Thymus (tissue), 11 donors: ENCODE measurements at regions not wholly inside any gene's neighbourhood (a gene's known extent, or its start where the extent isn't known, plus 50 kb on each side); places are given as distances from the start of the nearest gene placed in this dataset.

Source experiments
- DNase-seq, 9 donors: peaks; one replicate each; pipeline ENCODE4 v3.0.0-alpha.2; 2013; ENCODE audit warnings: low spot score in 9 of 9, low read depth in 6 of 9, missing footprints in 1 of 9
- H3K27ac ChIP-seq, 2 donors: one replicate each; pipeline ENCODE4 v1.5.1; 2013; ENCODE audit warnings: control low read depth in 1 of 2, low read depth in 1 of 2, low read length in 1 of 2, mild to moderate bottlenecking in 1 of 2, moderate library complexity in 1 of 2
- H3K27me3 ChIP-seq, 2 donors: one replicate each; pipeline ENCODE4 v1.5.1; 2013; ENCODE audit warnings: low read length in 1 of 2; ENCODE audit not compliant: control insufficient read depth in 2 of 2, insufficient read depth in 1 of 2
- H3K36me3 ChIP-seq, 2 donors: one replicate each; pipeline ENCODE4 v1.5.1; 2013; ENCODE audit warnings: low read length in 1 of 2, mild to moderate bottlenecking in 1 of 2, moderate library complexity in 1 of 2; ENCODE audit not compliant: control insufficient read depth in 2 of 2, insufficient read depth in 2 of 2
- H3K4me1 ChIP-seq, 2 donors: one replicate each; pipeline ENCODE4 v1.5.1; 2013; ENCODE audit warnings: low read length in 2 of 2; ENCODE audit not compliant: control insufficient read depth in 2 of 2, insufficient read depth in 2 of 2
- H3K4me3 ChIP-seq, 2 donors: one replicate each; pipeline ENCODE4 v1.5.1; 2013; ENCODE audit warnings: low read length in 2 of 2, control low read depth in 1 of 2, mild to moderate bottlenecking in 1 of 2
- H3K9me3 ChIP-seq, 2 donors: one replicate each; pipeline ENCODE4 v1.5.1; 2013; ENCODE audit warnings: low read length in 1 of 2, mild to moderate bottlenecking in 1 of 2; ENCODE audit not compliant: control insufficient read depth in 2 of 2, insufficient read depth in 1 of 2
- WGBS: extraction: QIAGEN DNeasy Blood & Tissue Kit; methylation state at CpG from one replicate; pipeline ENCODE4 v1.1.7; 2013; 5-methylcytosine and 5-hydroxymethylcytosine counted together
- donor health status: healthy.

GRCh38 chr1:98467122-98467521 lies 194.4 kb upstream of the SNX7 start:
- Histone ChIP-seq H3K27me3 (no peaks in the 10 kb centered on the region), H3K4me1 (no peaks in the 10 kb centered on the region), H3K27ac (no peak overlapping the region), H3K4me3 (no peak overlapping the region), H3K9me3 (no peaks in the 10 kb centered on the region), H3K36me3 (no peaks in the 10 kb centered on the region)
- no peak for DNase-seq

- Histone ChIP-seq H3K9me3 (no peaks in the 10 kb centered on the region), H3K4me3 (no peak overlapping the region), H3K27ac (no peak overlapping the region), H3K36me3 (no peaks in the 10 kb centered on the region), H3K27me3 (no peaks in the 10 kb centered on the region), H3K4me1 (no peaks in the 10 kb centered on the region)
- WGBS = 96% methylated on average over 7 of the region's 7 CpGs
- no peak for DNase-seq
Measured at GRCh38 chr1:98461873-98462385, 199.6 kb upstream of the SNX7 start.

- H3K9me3 ChIP-seq = no peaks in the 10 kb centered on the region
- H3K4me1 ChIP-seq = no peaks in the 10 kb centered on the region
- no peak for DNase-seq
- H3K4me3 ChIP-seq = no peak overlapping the region
- H3K27ac ChIP-seq = no peak overlapping the region
- H3K27me3 ChIP-seq = no peaks in the 10 kb centered on the region
- 87% methylated on average over 1 of the region's 1 CpG for WGBS
- no peaks in the 10 kb centered on the region for H3K36me3 ChIP-seq
Measured at GRCh38 chr1:98460136-98460535, 201.4 kb upstream of the SNX7 start.

- H3K36me3 ChIP-seq = no peaks in the 10 kb centered on the region
- 86% methylated on average over 2 of the region's 2 CpGs for WGBS
- peak in 1 of 9 donors; percentile 1 for DNase-seq
- no peaks in the 10 kb centered on the region for H3K9me3 ChIP-seq
- H3K27me3 ChIP-seq = no peaks in the 10 kb centered on the region
- no peak overlapping the region for H3K4me3 ChIP-seq
- no peak overlapping the region for H3K27ac ChIP-seq
- no peaks in the 10 kb centered on the region for H3K4me1 ChIP-seq
Measured at GRCh38 chr1:98459486-98459870, 202.0 kb upstream of the SNX7 start.

- H3K36me3 ChIP-seq = no peaks in the 10 kb centered on the region
- no peaks in the 10 kb centered on the region for H3K4me1 ChIP-seq
- 76% methylated on average over 8 of the region's 8 CpGs for WGBS
- H3K27me3 ChIP-seq = no peaks in the 10 kb centered on the region
- H3K4me3 ChIP-seq = no peak overlapping the region
- no peak overlapping the region for H3K27ac ChIP-seq
- peak in 1 of 9 donors; percentile 6 for DNase-seq
- H3K9me3 ChIP-seq = no peaks in the 10 kb centered on the region
Measured at GRCh38 chr1:98458511-98459485, 202.7 kb upstream of the SNX7 start.

GRCh38 chr1:98457248-98457647 lies 204.3 kb upstream of the SNX7 start:
- H3K4me1 ChIP-seq = no peaks in the 10 kb centered on the region
- 98% methylated on average over 4 of the region's 4 CpGs for WGBS
- H3K36me3 ChIP-seq = no peaks in the 10 kb centered on the region
- H3K27ac ChIP-seq = no peak overlapping the region
- no peak for DNase-seq
- H3K4me3 ChIP-seq = no peak overlapping the region
- H3K27me3 ChIP-seq = no peaks in the 10 kb centered on the region
- H3K9me3 ChIP-seq = no peaks in the 10 kb centered on the region

- Histone ChIP-seq H3K4me3 (no peak overlapping the region), H3K27me3 (no peaks in the 10 kb centered on the region), H3K9me3 (no peaks in the 10 kb centered on the region), H3K27ac (no peak overlapping the region), H3K4me1 (no peaks in the 10 kb centered on the region), H3K36me3 (no peaks in the 10 kb centered on the region)
- 96% methylated on average over 4 of the region's 4 CpGs for WGBS
- no peak for DNase-seq
Measured at GRCh38 chr1:98454666-98455065, 206.9 kb upstream of the SNX7 start.

GRCh38 chr1:98453066-98453465 lies 208.5 kb upstream of the SNX7 start:
- H3K36me3 ChIP-seq = no peaks in the 10 kb centered on the region
- no peaks in the 10 kb centered on the region for H3K4me1 ChIP-seq
- no peaks in the 10 kb centered on the region for H3K9me3 ChIP-seq
- no peaks in the 10 kb centered on the region for H3K27me3 ChIP-seq
- H3K27ac ChIP-seq = no peak overlapping the region
- H3K4me3 ChIP-seq = no peak overlapping the region
- no peak for DNase-seq
- 96% methylated on average over 1 of the region's 1 CpG for WGBS

- H3K9me3 ChIP-seq = no peaks in the 10 kb centered on the region
- H3K36me3 ChIP-seq = no peaks in the 10 kb centered on the region
- no peak for DNase-seq
Measured at GRCh38 chr1:98452162-98452561, 209.4 kb upstream of the SNX7 start.

More at GRCh38 chr1:98452162-98452561, 209.4 kb upstream of the SNX7 start:
- Histone ChIP-seq H3K27ac (no peak overlapping the region), H3K27me3 (no peaks in the 10 kb centered on the region), H3K4me1 (no peaks in the 10 kb centered on the region), H3K4me3 (no peak overlapping the region)
- WGBS = 62% methylated on average over 2 of the region's 2 CpGs
